Esophagus squamous epithelium (tissue), 4 donors: ENCODE measurements at regions not wholly inside any gene's neighbourhood (a gene's known extent, or its start where the extent isn't known, plus 50 kb on each side); places are given as distances from the start of the nearest gene placed in this dataset.

Experiments
- CTCF ChIP-seq, 6 experiments: fragments of 450-650 bp in 4 of 6; fragments of 200-600 bp in 2 of 6; sonication (generic) in 2 of 6; IDR thresholded peaks; one replicate each; pipeline ENCODE4 v1.5.1; 2016 to 2019; ENCODE audit warnings: antibody characterized with exemption in 6 of 6, mild to moderate bottlenecking in 4 of 6, moderate library complexity in 4 of 6
- POLR2A ChIP-seq, 4 donors: fragments of 450-650 bp; IDR thresholded peaks; one replicate each; pipeline ENCODE4 v1.6.1; 2017; ENCODE audit warnings: antibody characterized with exemption in 4 of 4, mild to moderate bottlenecking in 4 of 4, moderate library complexity in 3 of 4

GRCh38 chr9:75540185-75540584 is 350.3 kb upstream of the PCSK5 start:
- TF ChIP-seq CTCF (IDR thresholded peaks at IDR 0.05) = no peak
- no peak for TF ChIP-seq POLR2A (IDR thresholded peaks at IDR 0.05)
